CD4-positive, alpha-beta T cell treated with Interleukin-21 for 1 hour (primary cell): ENCODE measurements at regions not wholly inside any gene's neighbourhood (a gene's known extent, or its start where the extent isn't known, plus 50 kb on each side); places are given as distances from the start of the nearest gene placed in this dataset.

Experiments used
- DNase-seq: peaks from one replicate; pipeline ENCODE4 v3.0.0-alpha.2; 2020

GRCh38 chr12:125228519-125229260, 163.5 kb downstream of the AACS start:
- DNase-seq = no peak

GRCh38 chr12:125229878-125230530, 164.8 kb downstream of the AACS start:
- no peak for DNase-seq

GRCh38 chr12:125233319-125233718, 168.1 kb downstream of the AACS start:
- no peak for DNase-seq

GRCh38 chr12:125239563-125239962, 174.3 kb downstream of the AACS start:
- DNase-seq = no peak

- no peak for DNase-seq
Observed at GRCh38 chr12:125240717-125241116, 175.5 kb downstream of the AACS start.

GRCh38 chr12:125243811-125244210, 178.6 kb downstream of the AACS start:
- DNase-seq = no peak

- DNase-seq = no peak
Observed at GRCh38 chr12:125244338-125244737, 179.1 kb downstream of the AACS start.

GRCh38 chr12:125245581-125246557, 180.6 kb downstream of the AACS start:
- DNase-seq = no peak

GRCh38 chr12:125247477-125247876, 182.2 kb downstream of the AACS start:
- DNase-seq = no peak

- DNase-seq = no peak
Observed at GRCh38 chr12:125249066-125249824, 184.0 kb downstream of the AACS start.

- no peak for DNase-seq
Observed at GRCh38 chr12:125249932-125250331, 184.7 kb downstream of the AACS start.

GRCh38 chr12:125254236-125254635, 189.0 kb downstream of the AACS start:
- DNase-seq = no peak

GRCh38 chr12:125254856-125255255, 189.6 kb downstream of the AACS start:
- no peak for DNase-seq

GRCh38 chr12:125255935-125256633, 190.8 kb downstream of the AACS start:
- DNase-seq = no peak

GRCh38 chr12:125256634-125256936, 191.3 kb downstream of the AACS start:
- DNase-seq = no peak

- DNase-seq = no peak
Observed at GRCh38 chr12:125259178-125259867, 194.1 kb downstream of the AACS start.

- no peak for DNase-seq
Observed at GRCh38 chr12:125262851-125263250, 197.6 kb downstream of the AACS start.

GRCh38 chr12:125263385-125263784, 198.2 kb downstream of the AACS start:
- DNase-seq = no peak

- no peak for DNase-seq
Observed at GRCh38 chr12:125267114-125267513, 201.9 kb downstream of the AACS start.

GRCh38 chr12:125269276-125269675, 204.0 kb downstream of the AACS start:
- no peak for DNase-seq

GRCh38 chr12:125271892-125272291, 206.7 kb downstream of the AACS start:
- no peak for DNase-seq
